ENCODE measurements at regions not wholly inside any gene's neighbourhood (a gene's known extent, or its start where the extent isn't known, plus 50 kb on each side); places are given as distances from the start of the nearest gene placed in this dataset.

DNA sequence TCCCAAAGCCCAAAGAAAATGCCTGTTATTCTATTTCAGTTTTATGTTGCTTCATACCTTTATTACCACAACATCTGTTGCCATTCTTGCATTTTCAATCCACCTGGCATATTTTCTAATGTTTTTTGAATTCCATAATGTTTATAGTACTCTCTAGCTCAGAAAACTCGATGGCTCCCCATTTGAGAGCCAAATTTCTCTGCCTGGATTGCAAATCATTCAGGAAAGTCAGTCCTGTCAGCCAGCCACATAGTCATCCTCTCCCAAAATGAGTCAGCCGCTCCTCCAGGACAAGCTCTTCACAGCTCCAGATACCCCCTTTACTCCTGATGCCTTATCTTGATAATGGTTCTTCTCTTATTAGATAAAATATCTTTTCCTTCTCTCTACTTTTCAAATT lies 78.2 kb upstream of the ADCY2 start:
- TF ChIP-seq, protein P1, sequence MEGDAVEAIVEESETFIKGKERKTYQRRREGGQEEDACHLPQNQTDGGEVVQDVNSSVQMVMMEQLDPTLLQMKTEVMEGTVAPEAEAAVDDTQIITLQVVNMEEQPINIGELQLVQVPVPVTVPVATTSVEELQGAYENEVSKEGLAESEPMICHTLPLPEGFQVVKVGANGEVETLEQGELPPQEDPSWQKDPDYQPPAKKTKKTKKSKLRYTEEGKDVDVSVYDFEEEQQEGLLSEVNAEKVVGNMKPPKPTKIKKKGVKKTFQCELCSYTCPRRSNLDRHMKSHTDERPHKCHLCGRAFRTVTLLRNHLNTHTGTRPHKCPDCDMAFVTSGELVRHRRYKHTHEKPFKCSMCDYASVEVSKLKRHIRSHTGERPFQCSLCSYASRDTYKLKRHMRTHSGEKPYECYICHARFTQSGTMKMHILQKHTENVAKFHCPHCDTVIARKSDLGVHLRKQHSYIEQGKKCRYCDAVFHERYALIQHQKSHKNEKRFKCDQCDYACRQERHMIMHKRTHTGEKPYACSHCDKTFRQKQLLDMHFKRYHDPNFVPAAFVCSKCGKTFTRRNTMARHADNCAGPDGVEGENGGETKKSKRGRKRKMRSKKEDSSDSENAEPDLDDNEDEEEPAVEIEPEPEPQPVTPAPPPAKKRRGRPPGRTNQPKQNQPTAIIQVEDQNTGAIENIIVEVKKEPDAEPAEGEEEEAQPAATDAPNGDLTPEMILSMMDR (IDR thresholded peaks at IDR 0.05; ENCODE audit: insufficient read depth, low read length, poor library complexity, severe bottlenecking), result no peak
- no peak for TF ChIP-seq EZH2phosphoT487 (conservative IDR thresholded peaks at IDR 0.05; ENCODE audit: low read length)

Measured in SU-DHL-6 (cell line).